ENCODE measurements at regions not wholly inside any gene's neighbourhood (a gene's known extent, or its start where the extent isn't known, plus 50 kb on each side); places are given as distances from the start of the nearest gene placed in this dataset.
"Not testable (repeated sequence)": the region's sequence is repeated elsewhere in the genome, so short reads cannot be mapped to it uniquely, and the experiment has no call there.

DNA sequence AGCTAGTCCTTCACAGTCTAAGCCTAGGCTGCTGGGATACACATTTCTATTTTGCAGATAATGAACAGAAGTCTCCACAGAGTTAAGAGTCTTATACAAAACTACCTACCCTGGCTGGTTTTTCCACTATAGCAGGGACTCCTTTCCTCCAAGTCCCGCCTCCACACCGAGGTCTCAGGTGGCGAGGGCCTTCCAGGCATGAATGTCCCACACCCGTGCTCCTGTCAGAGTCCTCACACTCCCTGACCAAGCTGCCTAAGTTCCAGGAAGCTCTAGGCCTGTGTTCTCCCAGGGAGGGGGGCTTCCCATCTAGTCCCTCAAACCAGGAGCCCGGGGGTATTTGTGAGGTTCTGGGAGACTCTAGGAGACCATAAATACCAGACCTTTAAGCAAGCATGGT lies 293.2 kb downstream of the BCL2L11 start:
- POLR2A ChIA-PET; H3K27me3 ChIP-seq (replicated peaks in 1 of 2; ENCODE audit: control insufficient read depth in 2 of 2, extremely low read depth in 1 of 2, insufficient read depth in 2 of 2, low read length in 1 of 2); H3K27me3 Mint-ChIP-seq; H3K9me3 ChIP-seq; H3K27ac Mint-ChIP-seq; H3K27ac ChIP-seq (ENCODE audit: low read length); CTCF ChIA-PET; H3K9me3 Mint-ChIP-seq; ATAC-seq (replicated peaks in 1 of 4); H3K36me3 Mint-ChIP-seq; H3K36me3 ChIP-seq (ENCODE audit: control insufficient read depth in 2 of 2, extremely low read depth in 1 of 2, insufficient read depth in 1 of 2, low read length in 1 of 2); H3K4me3 Mint-ChIP-seq; DNase-seq; H3K4me3 ChIP-seq (ENCODE audit: control insufficient read depth in 1 of 2, extremely low read depth in 1 of 2, low read length in 1 of 2): not testable (repeated sequence)
- H3K4me1 Mint-ChIP-seq: peaks cover 3 to 12% (median 4%) of the 10 kb centered on the region in 3 donors
- 96% methylated on average over 3 of the region's 5 CpGs for WGBS (ENCODE audit: insufficient coverage)
- H3K4me1 ChIP-seq (ENCODE audit: control insufficient read depth in 1 of 2, extremely low read depth in 1 of 2, insufficient read depth in 2 of 2, low read length in 2 of 2): peaks cover 0 to 11% of the 10 kb centered on the region in 2 experiments

DNA sequence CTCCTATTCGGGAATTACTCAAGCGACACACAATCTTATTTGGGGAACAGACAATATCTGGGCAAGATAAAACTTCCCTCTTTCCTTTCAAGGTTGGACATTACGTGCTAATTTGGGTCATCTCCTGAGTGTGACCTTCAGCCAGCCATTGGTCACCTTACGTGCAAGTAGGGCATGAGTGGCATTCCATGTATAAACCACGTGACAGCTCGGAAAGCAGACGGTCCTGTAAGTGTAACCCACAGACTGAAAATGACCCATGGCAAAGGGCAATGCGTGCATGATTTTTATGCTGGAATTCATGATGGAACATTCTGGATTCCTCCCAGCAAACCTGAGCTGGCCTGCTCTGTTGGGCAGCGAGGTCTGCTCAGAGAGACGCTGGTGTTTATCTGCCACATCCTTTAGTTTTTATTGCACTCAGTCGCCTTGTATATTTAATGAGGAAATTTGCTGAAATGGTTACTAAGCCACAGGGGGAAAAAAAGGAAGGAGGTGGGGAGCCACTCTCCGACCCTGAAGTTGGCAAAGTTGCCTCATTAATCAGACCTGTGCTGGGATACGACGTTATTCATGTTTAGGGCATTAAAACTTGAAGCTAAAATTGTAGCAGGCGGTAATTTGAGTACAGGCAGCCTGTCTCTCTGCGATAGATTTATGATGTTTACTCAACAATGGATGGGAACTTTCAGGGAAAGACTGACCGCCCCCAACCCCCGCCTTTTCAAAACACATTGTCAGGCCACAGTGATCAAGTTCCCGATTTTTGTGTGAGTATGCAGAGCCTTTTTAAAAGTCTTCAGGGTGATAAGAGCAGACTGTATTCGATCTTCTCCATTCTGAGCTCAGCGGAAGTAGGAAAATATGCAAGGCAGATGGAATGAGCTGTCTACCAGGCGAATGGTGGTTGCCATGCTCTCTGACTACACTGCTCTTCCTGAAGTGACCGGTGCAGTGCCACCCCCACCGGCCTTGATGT lies 295.3 kb downstream of the BCL2L11 start:
- ATAC-seq (replicated peaks in 1 of 4); H3K27me3 Mint-ChIP-seq; H3K36me3 Mint-ChIP-seq; DNase-seq; H3K27me3 ChIP-seq (replicated peaks in 1 of 2; ENCODE audit: control insufficient read depth in 2 of 2, extremely low read depth in 1 of 2, insufficient read depth in 2 of 2, low read length in 1 of 2); POLR2A ChIA-PET; H3K9me3 Mint-ChIP-seq; H3K9me3 ChIP-seq; CTCF ChIA-PET; H3K27ac ChIP-seq (ENCODE audit: low read length); H3K4me3 Mint-ChIP-seq; H3K36me3 ChIP-seq (ENCODE audit: control insufficient read depth in 2 of 2, extremely low read depth in 1 of 2, insufficient read depth in 1 of 2, low read length in 1 of 2); H3K4me3 ChIP-seq (ENCODE audit: control insufficient read depth in 1 of 2, extremely low read depth in 1 of 2, low read length in 1 of 2): not testable (repeated sequence)
- peaks cover 4 to 18% (median 5%) of the 10 kb centered on the region in 3 donors for H3K4me1 Mint-ChIP-seq
- H3K27ac Mint-ChIP-seq: peak overlapping the region in 1 of 2 donors; percentile 48
- H3K4me1 ChIP-seq (ENCODE audit: control insufficient read depth in 1 of 2, extremely low read depth in 1 of 2, insufficient read depth in 2 of 2, low read length in 2 of 2): peaks cover 0 to 11% of the 10 kb centered on the region in 2 experiments
- 93% methylated on average over 2 of the region's 24 CpGs for WGBS (ENCODE audit: insufficient coverage)

DNA sequence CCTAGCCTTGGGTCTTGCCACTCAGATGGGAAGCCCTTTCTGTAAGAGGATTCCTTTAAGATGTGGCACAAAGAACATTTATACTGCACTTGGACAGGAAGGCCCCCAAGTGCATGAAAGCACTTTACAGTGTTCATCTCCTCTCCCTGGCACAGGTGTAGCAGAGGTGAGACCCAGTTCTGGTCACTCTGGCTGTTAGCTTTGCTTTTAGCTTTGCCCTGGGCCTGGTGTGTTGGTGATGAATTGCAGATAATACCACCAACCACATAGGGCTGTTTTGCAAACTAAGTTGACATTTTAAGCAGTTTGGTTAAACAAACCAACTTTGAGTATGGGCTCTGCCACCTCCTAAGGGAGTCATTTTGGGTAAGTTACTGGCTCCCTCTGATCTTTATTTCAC lies 296.3 kb downstream of the BCL2L11 start:
- H3K4me3 Mint-ChIP-seq; H3K4me1 ChIP-seq (ENCODE audit: control insufficient read depth in 1 of 2, extremely low read depth in 1 of 2, insufficient read depth in 2 of 2, low read length in 2 of 2); H3K27me3 ChIP-seq (replicated peaks in 1 of 2; ENCODE audit: control insufficient read depth in 2 of 2, extremely low read depth in 1 of 2, insufficient read depth in 2 of 2, low read length in 1 of 2); DNase-seq; H3K4me3 ChIP-seq (ENCODE audit: control insufficient read depth in 1 of 2, extremely low read depth in 1 of 2, low read length in 1 of 2); H3K9me3 Mint-ChIP-seq; H3K27me3 Mint-ChIP-seq; ATAC-seq (replicated peaks in 1 of 4); H3K9me3 ChIP-seq; H3K27ac Mint-ChIP-seq; CTCF ChIA-PET; H3K36me3 Mint-ChIP-seq; H3K36me3 ChIP-seq (ENCODE audit: control insufficient read depth in 2 of 2, extremely low read depth in 1 of 2, insufficient read depth in 1 of 2, low read length in 1 of 2); POLR2A ChIA-PET; H3K27ac ChIP-seq (ENCODE audit: low read length): not testable (repeated sequence)
- H3K4me1 Mint-ChIP-seq: peaks cover 2 to 18% (median 4%) of the 10 kb centered on the region in 3 donors

DNA sequence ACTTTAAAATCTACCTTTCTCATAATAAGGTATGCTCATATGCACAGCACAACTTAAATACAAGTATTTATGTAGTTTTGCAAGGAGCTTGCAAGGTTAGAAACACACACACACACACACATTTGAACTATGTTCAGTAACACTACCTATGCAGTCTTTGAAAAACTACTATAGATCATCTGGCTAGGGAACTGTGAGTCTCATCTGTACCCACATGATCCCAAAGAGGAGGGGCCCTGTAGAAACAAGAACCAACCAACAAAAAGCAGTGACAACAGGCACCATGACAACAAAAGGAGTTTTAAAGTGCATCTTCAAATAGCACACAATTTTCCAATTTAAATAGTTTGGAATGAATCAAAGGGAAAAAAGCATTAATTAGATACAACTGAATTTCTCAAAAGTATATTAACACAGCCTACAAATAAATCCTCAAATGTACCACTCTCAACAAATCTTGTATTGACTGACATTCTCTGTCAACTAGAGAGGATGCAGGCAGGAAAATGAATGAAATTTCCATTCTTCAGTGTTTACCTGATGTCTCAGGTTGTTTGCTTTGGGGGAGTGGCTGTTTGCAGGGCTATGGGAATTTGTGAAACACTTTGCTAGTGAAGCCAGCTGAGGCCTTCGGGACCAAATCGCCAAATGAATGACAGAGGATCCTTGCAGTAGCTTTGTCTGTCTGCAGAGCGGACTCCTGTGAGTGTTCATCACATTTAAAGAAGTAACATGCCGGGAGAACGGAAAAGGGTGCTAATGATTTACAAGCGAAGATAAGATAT lies 297.6 kb downstream of the BCL2L11 start:
- H3K9me3 ChIP-seq, POLR2A ChIA-PET: not testable (repeated sequence)

DNA sequence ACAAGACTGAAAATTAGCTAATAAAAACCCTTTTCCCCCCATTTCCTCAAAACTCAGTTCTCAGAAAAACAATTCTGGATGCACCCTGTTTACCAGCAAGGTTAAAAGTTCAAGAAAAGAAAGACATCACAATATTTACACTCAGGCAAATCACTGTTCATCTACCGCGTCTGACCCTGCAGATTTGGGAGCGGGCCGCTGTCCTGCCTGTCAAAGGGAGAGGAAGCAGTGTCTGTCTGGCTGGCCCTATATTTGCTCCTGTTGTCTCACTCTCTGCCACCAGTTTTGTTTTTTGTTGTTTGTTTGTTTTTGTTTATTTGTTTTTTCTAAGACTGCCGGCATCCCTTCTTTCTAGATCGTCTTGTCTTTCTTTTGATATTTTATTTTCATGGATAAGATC lies 299.4 kb downstream of the BCL2L11 start:
- H3K4me3 ChIP-seq (ENCODE audit: control insufficient read depth in 1 of 2, extremely low read depth in 1 of 2, low read length in 1 of 2); H3K9me3 ChIP-seq; H3K36me3 ChIP-seq (ENCODE audit: control insufficient read depth in 2 of 2, extremely low read depth in 1 of 2, insufficient read depth in 1 of 2, low read length in 1 of 2); H3K27me3 Mint-ChIP-seq; POLR2A ChIA-PET; ATAC-seq (replicated peaks in 1 of 4); H3K27ac ChIP-seq (ENCODE audit: low read length); CTCF ChIA-PET; H3K36me3 Mint-ChIP-seq; H3K27me3 ChIP-seq (replicated peaks in 1 of 2; ENCODE audit: control insufficient read depth in 2 of 2, extremely low read depth in 1 of 2, insufficient read depth in 2 of 2, low read length in 1 of 2); DNase-seq; H3K9me3 Mint-ChIP-seq: not testable (repeated sequence)
- Mint-ChIP-seq H3K4me3 (peak overlapping the region in 1 of 3 donors; percentile 80), H3K27ac (peak overlapping the region in 1 of 2 donors; percentile 90), H3K4me1 (peaks cover 2 to 21% (median 4%) of the 10 kb centered on the region in 3 donors)
- peaks cover 4 to 10% of the 10 kb centered on the region in 2 experiments for H3K4me1 ChIP-seq (ENCODE audit: control insufficient read depth in 1 of 2, extremely low read depth in 1 of 2, insufficient read depth in 2 of 2, low read length in 2 of 2)
- no CpG with 5 or more reads among the region's 6 CpGs for WGBS (ENCODE audit: insufficient coverage)

More for the DNA sequence above, 297.6 kb downstream of the BCL2L11 start:
- peaks cover 2 to 20% (median 4%) of the 10 kb centered on the region in 3 donors for H3K4me1 Mint-ChIP-seq
- H3K36me3 ChIP-seq (ENCODE audit: control insufficient read depth in 2 of 2, extremely low read depth in 1 of 2, insufficient read depth in 1 of 2, low read length in 1 of 2); H3K4me3 Mint-ChIP-seq; DNase-seq; CTCF ChIA-PET; H3K4me1 ChIP-seq (ENCODE audit: control insufficient read depth in 1 of 2, extremely low read depth in 1 of 2, insufficient read depth in 2 of 2, low read length in 2 of 2); H3K27ac ChIP-seq (ENCODE audit: low read length); H3K27me3 Mint-ChIP-seq; ATAC-seq (replicated peaks in 1 of 4); H3K27me3 ChIP-seq (replicated peaks in 1 of 2; ENCODE audit: control insufficient read depth in 2 of 2, extremely low read depth in 1 of 2, insufficient read depth in 2 of 2, low read length in 1 of 2); H3K9me3 Mint-ChIP-seq; H3K27ac Mint-ChIP-seq; H3K4me3 ChIP-seq (ENCODE audit: control insufficient read depth in 1 of 2, extremely low read depth in 1 of 2, low read length in 1 of 2); H3K36me3 Mint-ChIP-seq: not testable (repeated sequence)
- no CpG with 5 or more reads among the region's 6 CpGs for WGBS (ENCODE audit: insufficient coverage)

DNA sequence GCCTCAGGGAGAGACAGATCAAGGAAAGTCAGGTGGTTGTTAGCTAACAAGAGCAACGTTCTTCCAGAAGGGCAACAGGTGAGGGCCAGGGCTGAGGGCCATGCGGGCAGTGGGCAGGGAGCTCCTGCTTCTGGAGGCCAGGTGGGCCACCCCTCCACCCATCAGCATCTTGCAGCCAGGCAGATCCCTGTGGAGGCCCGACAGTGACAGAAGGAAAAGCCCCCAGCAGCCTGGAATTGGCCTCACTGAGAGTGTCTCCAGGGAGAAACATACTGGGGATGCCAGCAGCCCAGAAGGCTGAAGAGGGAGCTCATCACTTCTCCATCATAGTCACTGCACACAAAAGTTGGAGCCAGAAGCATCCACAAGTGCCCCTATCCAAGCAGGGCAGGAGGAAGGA lies 300.1 kb downstream of the BCL2L11 start:
- H3K9me3 Mint-ChIP-seq; H3K36me3 ChIP-seq (ENCODE audit: control insufficient read depth in 2 of 2, extremely low read depth in 1 of 2, insufficient read depth in 1 of 2, low read length in 1 of 2); H3K36me3 Mint-ChIP-seq; H3K27me3 Mint-ChIP-seq; H3K27ac ChIP-seq (ENCODE audit: low read length); DNase-seq; ATAC-seq (replicated peaks in 1 of 4); H3K4me3 ChIP-seq (ENCODE audit: control insufficient read depth in 1 of 2, extremely low read depth in 1 of 2, low read length in 1 of 2); H3K27me3 ChIP-seq (replicated peaks in 1 of 2; ENCODE audit: control insufficient read depth in 2 of 2, extremely low read depth in 1 of 2, insufficient read depth in 2 of 2, low read length in 1 of 2); CTCF ChIA-PET; H3K9me3 ChIP-seq; POLR2A ChIA-PET: not testable (repeated sequence)
- peaks cover 7 to 14% of the 10 kb centered on the region in 2 experiments for H3K4me1 ChIP-seq (ENCODE audit: control insufficient read depth in 1 of 2, extremely low read depth in 1 of 2, insufficient read depth in 2 of 2, low read length in 2 of 2)
- peak overlapping the region in 1 of 3 donors; percentile 70 for H3K4me3 Mint-ChIP-seq
- H3K27ac Mint-ChIP-seq: peak overlapping the region in 1 of 2 donors; percentile 84
- H3K4me1 Mint-ChIP-seq: peaks cover 4 to 27% (median 8%) of the 10 kb centered on the region in 3 donors
- WGBS (ENCODE audit: insufficient coverage): 100% methylated on average over 1 of the region's 3 CpGs

All from T-cell (primary cell).